Prostate gland (tissue), 2 donors: ENCODE measurements at regions not wholly inside any gene's neighbourhood (a gene's known extent, or its start where the extent isn't known, plus 50 kb on each side); places are given as distances from the start of the nearest gene placed in this dataset.

Experiments used
- CTCF ChIP-seq, 4 experiments: fragments of 200-600 bp in 2 of 4; fragments of 450-650 bp in 2 of 4; sonication (generic) in 2 of 4; IDR thresholded peaks; 1 replicate in 3 of 4; 2 replicates in 1 of 4; pipeline ENCODE4 v1.5.1; 2016 to 2019; ENCODE audit warnings: antibody characterized with exemption in 4 of 4, mild to moderate bottlenecking in 2 of 4, moderate library complexity in 2 of 4
- POLR2AphosphoS5 ChIP-seq: sonication (generic); formaldehyde crosslinking; IDR thresholded peaks from one replicate; pipeline ENCODE4 v1.6.1; 2017; ENCODE audit warnings: antibody characterized with exemption

DNA sequence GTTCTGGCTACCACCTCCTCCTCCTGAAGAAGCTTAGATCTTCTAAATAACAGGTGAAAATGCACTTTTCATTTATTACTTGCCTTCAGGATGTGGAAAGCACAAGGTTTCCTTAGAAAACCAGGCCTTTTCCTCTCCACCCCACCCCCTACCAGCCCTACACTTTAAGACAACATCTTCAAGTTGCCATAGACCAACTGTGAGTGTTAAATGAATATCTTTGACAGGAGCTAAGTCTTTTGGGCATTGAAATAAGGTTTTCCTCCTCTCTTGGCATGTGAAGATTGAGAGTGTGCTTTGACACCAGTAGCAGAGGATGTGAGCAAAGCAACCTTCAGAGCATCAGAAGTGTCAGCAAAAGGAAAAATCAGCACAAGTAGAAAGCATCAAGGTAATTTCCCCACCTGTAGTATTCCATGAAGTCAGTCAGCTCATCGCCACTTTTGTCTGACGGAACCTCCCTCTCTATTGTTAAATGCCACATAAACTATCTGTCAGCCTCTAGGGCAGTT lies 532.3 kb upstream of the MMS22L start:
- TF ChIP-seq CTCF (IDR thresholded peaks at IDR 0.05) (no peak), POLR2AphosphoS5 (no peak)
